ENCODE measurements at regions not wholly inside any gene's neighbourhood (a gene's known extent, or its start where the extent isn't known, plus 50 kb on each side); places are given as distances from the start of the nearest gene placed in this dataset.

- no peak overlapping the region for H3K4me3 ChIP-seq (ENCODE audit: low read depth, low read length)
- no peak for TF ChIP-seq CTCF (IDR thresholded peaks at IDR 0.05; ENCODE audit: low read depth, low read length, missing control alignments)
- DNase-seq (ENCODE audit: low read depth): no peak
Measured at GRCh38 chr12:77521508-77522115, 309.1 kb upstream of the NAV3 start.

GRCh38 chr12:77514511-77514910 lies 316.2 kb upstream of the NAV3 start:
- H3K4me3 ChIP-seq (ENCODE audit: low read depth, low read length): no peak overlapping the region
- no peak for DNase-seq (ENCODE audit: low read depth)
- no peak for TF ChIP-seq CTCF (IDR thresholded peaks at IDR 0.05; ENCODE audit: low read depth, low read length, missing control alignments)

GRCh38 chr12:77510985-77511384 lies 319.7 kb upstream of the NAV3 start:
- H3K4me3 ChIP-seq (ENCODE audit: low read depth, low read length): no peak overlapping the region
- DNase-seq (ENCODE audit: low read depth): no peak
- no peak for TF ChIP-seq CTCF (IDR thresholded peaks at IDR 0.05; ENCODE audit: low read depth, low read length, missing control alignments)

- H3K4me3 ChIP-seq (ENCODE audit: low read depth, low read length): no peak overlapping the region
- DNase-seq (ENCODE audit: low read depth): no peak
- no peak for TF ChIP-seq CTCF (IDR thresholded peaks at IDR 0.05; ENCODE audit: low read depth, low read length, missing control alignments)
Measured at GRCh38 chr12:77504466-77504865, 326.2 kb upstream of the NAV3 start.

GRCh38 chr12:77500089-77500488 lies 330.6 kb upstream of the NAV3 start:
- TF ChIP-seq CTCF (IDR thresholded peaks at IDR 0.05; ENCODE audit: low read depth, low read length, missing control alignments): no peak
- H3K4me3 ChIP-seq (ENCODE audit: low read depth, low read length): no peak overlapping the region
- no peak for DNase-seq (ENCODE audit: low read depth)

- TF ChIP-seq CTCF (IDR thresholded peaks at IDR 0.05; ENCODE audit: low read depth, low read length, missing control alignments): no peak
- no peak for DNase-seq (ENCODE audit: low read depth)
- H3K4me3 ChIP-seq (ENCODE audit: low read depth, low read length): no peak overlapping the region
Measured at GRCh38 chr12:77497647-77498046, 333.0 kb upstream of the NAV3 start.

GRCh38 chr12:77496714-77497113 lies 334.0 kb upstream of the NAV3 start:
- H3K4me3 ChIP-seq (ENCODE audit: low read depth, low read length): no peak overlapping the region
- TF ChIP-seq CTCF (IDR thresholded peaks at IDR 0.05; ENCODE audit: low read depth, low read length, missing control alignments): no peak
- DNase-seq (ENCODE audit: low read depth): no peak
